ENCODE measurements at regions not wholly inside any gene's neighbourhood (a gene's known extent, or its start where the extent isn't known, plus 50 kb on each side); places are given as distances from the start of the nearest gene placed in this dataset.

DNA sequence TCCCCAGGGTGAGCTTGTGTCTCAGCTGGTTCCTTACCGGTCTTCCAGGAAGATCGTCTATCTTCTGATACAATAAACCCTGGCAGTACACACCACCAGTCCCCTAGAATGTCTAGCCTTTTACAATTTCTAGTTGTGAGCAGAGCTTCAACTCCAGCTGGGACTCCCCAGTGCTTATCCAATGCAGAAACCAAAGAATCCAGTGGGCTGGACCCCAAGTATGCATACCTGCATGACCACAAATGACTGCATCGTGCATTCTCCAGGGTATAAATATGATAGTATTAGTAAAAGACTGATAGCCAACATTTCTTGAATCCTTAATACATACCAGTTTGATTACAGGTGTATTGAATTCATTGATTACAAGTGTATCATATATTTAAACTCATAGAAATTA is 176.0 kb downstream of the SATB1 start:
- Histone ChIP-seq H3K79me2 (ENCODE audit: control insufficient read depth in 1 of 2, insufficient read depth in 2 of 2, low read length in 2 of 2) (no peaks in the 10 kb centered on the region), H3K27me3 (replicated peaks in 1 of 4; ENCODE audit: control insufficient read depth in 3 of 4, extremely low read depth in 1 of 4, insufficient read depth in 3 of 4, low read length in 3 of 4) (no peaks in the 10 kb centered on the region), H3K23ac (ENCODE audit: insufficient read length) (no peak overlapping the region), H3K56ac (replicated peaks; ENCODE audit: insufficient read length, low read depth, low read length) (no peak overlapping the region), H2BK5ac (ENCODE audit: low read depth, low read length) (no peak overlapping the region), H2BK20ac (ENCODE audit: low read length) (no peak overlapping the region), H3K36me3 (ENCODE audit: control insufficient read depth in 2 of 4, insufficient read depth in 4 of 4, low read length in 3 of 4) (no peaks in the 10 kb centered on the region), H2BK120ac (replicated peaks; ENCODE audit: low read depth, low read length) (no peak overlapping the region), H2BK15ac (ENCODE audit: low read length) (no peak overlapping the region), H2AFZ (ENCODE audit: low read length) (no peak overlapping the region), H3K18ac (ENCODE audit: extremely low read depth, low read length) (no peak overlapping the region), H3K4me1 (replicated peaks in 1 of 4; ENCODE audit: control insufficient read depth in 3 of 4, insufficient read depth in 4 of 4, low read length in 3 of 4) (peaks cover 0 to 6% (median 0%) of the 10 kb centered on the region in 4 experiments; a peak in 1 of 7 replicates), H3K9ac (replicated peaks in 1 of 4; ENCODE audit: extremely low read depth in 1 of 4, low read depth in 3 of 4, low read length in 3 of 4) (no peak overlapping the region), H3K4me3 (ENCODE audit: extremely low read depth in 1 of 4, insufficient read depth in 2 of 4, low read depth in 3 of 4, low read length in 4 of 4) (no peak overlapping the region), H3K14ac (ENCODE audit: insufficient read length) (no peak overlapping the region), H3K27ac (ENCODE audit: low read depth, low read length) (no peak overlapping the region), H4K5ac (ENCODE audit: insufficient read length, low read depth, low read length) (no peak overlapping the region), H4K8ac (ENCODE audit: extremely low read depth, insufficient read depth, low read length) (no peak overlapping the region), H3K4ac (replicated peaks; ENCODE audit: insufficient read length, low read depth, low read length) (no peak overlapping the region), H2AK5ac (ENCODE audit: low read depth, low read length) (no peak overlapping the region), H2BK12ac (ENCODE audit: low read depth, low read length) (no peak overlapping the region), H4K91ac (replicated peaks; ENCODE audit: insufficient read length, low read length) (no peak overlapping the region), H4K20me1 (replicated peaks in 1 of 2; ENCODE audit: control insufficient read depth in 1 of 2, insufficient read depth in 2 of 2, low read length in 2 of 2) (no peaks in the 10 kb centered on the region), H3K9me3 (ENCODE audit: insufficient read depth in 2 of 2, low read depth in 1 of 2, low read length in 1 of 2) (no peaks in the 10 kb centered on the region), H3K79me1 (ENCODE audit: low read depth, low read length) (no peaks in the 10 kb centered on the region), H3K23me2 (ENCODE audit: low read depth, low read length) (no peaks in the 10 kb centered on the region), H3K4me2 (ENCODE audit: insufficient read depth in 1 of 2, low read depth in 2 of 2, low read length in 2 of 2) (no peak overlapping the region)
- ChIA-PET POLR2A (ENCODE audit: partially characterized antibody) (interaction anchor here (0.6 kb wide), 1 partner anchor 33 kb away, joined by 3 read pairs; no protein-coding TSS in a partner anchor), CTCF (ENCODE audit: partially characterized antibody) (interaction anchor here (0.6 to 1.8 kb wide), 3 partner anchors 9 to 354 kb away, joined by 3 to 6 read pairs (median 3); no protein-coding TSS in a partner anchor)
- WGBS, 2 experiments (ENCODE audit: extremely low coverage in 1 of 2, insufficient coverage in 1 of 2, insufficient read length in 1 of 2, insufficient replicate concordance in 2 of 2, low coverage in 1 of 2, low lambda C conversion rate in 2 of 2, missing lambda C conversion rate in 1 of 2): 94% methylated on average over 3 of the region's 3 CpGs; no CpG with 5 or more reads in 1 of the 2 experiments
- TF ChIP-seq CEBPB (IDR thresholded peaks at IDR 0.05; ENCODE audit: low read depth, low read length) (no peak), GTF2F1 (IDR thresholded peaks at IDR 0.05; ENCODE audit: borderline replicate concordance, low read depth, low read length) (no peak), POU5F1 (IDR thresholded peaks at IDR 0.05; ENCODE audit: low read depth, low read length) (no peak), SIN3A (conservative IDR thresholded peaks at IDR 0.05 in 1 of 2, IDR thresholded peaks at IDR 0.05 in 1 of 2; ENCODE audit: low read depth in 1 of 2, low read length in 2 of 2) (no peak), SUZ12 (IDR thresholded peaks at IDR 0.05; ENCODE audit: low read length) (no peak), EGR1 (IDR thresholded peaks at IDR 0.05; ENCODE audit: borderline replicate concordance, low read depth, low read length) (no peak), SRF (IDR thresholded peaks at IDR 0.05; ENCODE audit: low read depth, low read length) (no peak), FOSL1 (IDR thresholded peaks at IDR 0.05; ENCODE audit: insufficient read depth, low read depth, low read length) (no peak), HDAC6 (IDR thresholded peaks at IDR 0.05; ENCODE audit: low read depth, low read length) (no peak), RNF2 (IDR thresholded peaks at IDR 0.05; ENCODE audit: borderline replicate concordance, low read depth, low read length, missing control alignments, poor library complexity, severe bottlenecking) (no peak), CREB1 (IDR thresholded peaks at IDR 0.05) (no peak)
- TF ChIP-seq, protein P1, sequence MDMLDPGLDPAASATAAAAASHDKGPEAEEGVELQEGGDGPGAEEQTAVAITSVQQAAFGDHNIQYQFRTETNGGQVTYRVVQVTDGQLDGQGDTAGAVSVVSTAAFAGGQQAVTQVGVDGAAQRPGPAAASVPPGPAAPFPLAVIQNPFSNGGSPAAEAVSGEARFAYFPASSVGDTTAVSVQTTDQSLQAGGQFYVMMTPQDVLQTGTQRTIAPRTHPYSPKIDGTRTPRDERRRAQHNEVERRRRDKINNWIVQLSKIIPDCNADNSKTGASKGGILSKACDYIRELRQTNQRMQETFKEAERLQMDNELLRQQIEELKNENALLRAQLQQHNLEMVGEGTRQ (IDR thresholded peaks at IDR 0.05; ENCODE audit: low read length): no peak
- DNase-seq (ENCODE audit: low read depth in 1 of 2, low spot score in 2 of 2) (no peak), FAIRE-seq (no peak)

Data from H1 (cell line).